ENCODE measurements at regions not wholly inside any gene's neighbourhood (a gene's known extent, or its start where the extent isn't known, plus 50 kb on each side); places are given as distances from the start of the nearest gene placed in this dataset.

DNA sequence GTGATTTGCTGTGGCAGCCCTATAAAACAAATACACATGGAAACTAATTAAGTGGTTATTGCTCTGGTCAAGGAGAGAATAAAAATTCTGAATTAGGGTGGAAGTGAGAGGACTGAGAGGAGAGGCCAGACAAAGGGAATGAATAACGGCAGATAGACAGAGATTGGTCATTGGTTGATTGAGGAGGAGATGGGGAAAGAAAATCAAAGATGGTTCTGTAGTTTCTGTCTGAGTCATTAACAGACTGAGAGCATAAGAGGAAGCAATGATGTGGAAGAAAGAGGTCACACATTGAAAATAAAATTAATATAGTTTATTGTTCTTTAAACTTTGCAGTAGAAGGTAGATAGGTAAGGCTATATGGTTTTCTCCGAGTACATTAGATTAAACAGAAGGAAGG lies 469.8 kb downstream of the ACTL7B start:
- DNase-seq (no peak), ATAC-seq (no peak)
- H3K27me3 ChIP-seq (ENCODE audit: insufficient read depth in 3 of 3, low read length in 2 of 3), result no peaks in the 10 kb centered on the region
- WGBS, 3 donors, result 85 to 97% (median 97%) methylated on average over 2 of the region's 2 CpGs
- H3K27ac ChIP-seq, result no peak overlapping the region
- intact Hi-C loops (cut with DNase I), result no loop called here
- H3K36me3 ChIP-seq (ENCODE audit: insufficient read depth in 1 of 2, low read depth in 1 of 2), result no peaks in the 10 kb centered on the region
- H3K4me1 ChIP-seq, result no peaks in the 10 kb centered on the region
- H3K9me3 ChIP-seq, result no peaks in the 10 kb centered on the region
- TF ChIP-seq, protein P1, sequence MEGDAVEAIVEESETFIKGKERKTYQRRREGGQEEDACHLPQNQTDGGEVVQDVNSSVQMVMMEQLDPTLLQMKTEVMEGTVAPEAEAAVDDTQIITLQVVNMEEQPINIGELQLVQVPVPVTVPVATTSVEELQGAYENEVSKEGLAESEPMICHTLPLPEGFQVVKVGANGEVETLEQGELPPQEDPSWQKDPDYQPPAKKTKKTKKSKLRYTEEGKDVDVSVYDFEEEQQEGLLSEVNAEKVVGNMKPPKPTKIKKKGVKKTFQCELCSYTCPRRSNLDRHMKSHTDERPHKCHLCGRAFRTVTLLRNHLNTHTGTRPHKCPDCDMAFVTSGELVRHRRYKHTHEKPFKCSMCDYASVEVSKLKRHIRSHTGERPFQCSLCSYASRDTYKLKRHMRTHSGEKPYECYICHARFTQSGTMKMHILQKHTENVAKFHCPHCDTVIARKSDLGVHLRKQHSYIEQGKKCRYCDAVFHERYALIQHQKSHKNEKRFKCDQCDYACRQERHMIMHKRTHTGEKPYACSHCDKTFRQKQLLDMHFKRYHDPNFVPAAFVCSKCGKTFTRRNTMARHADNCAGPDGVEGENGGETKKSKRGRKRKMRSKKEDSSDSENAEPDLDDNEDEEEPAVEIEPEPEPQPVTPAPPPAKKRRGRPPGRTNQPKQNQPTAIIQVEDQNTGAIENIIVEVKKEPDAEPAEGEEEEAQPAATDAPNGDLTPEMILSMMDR (IDR thresholded peaks at IDR 0.05), result no peak
- H3K4me3 ChIP-seq, result no peak overlapping the region

DNA sequence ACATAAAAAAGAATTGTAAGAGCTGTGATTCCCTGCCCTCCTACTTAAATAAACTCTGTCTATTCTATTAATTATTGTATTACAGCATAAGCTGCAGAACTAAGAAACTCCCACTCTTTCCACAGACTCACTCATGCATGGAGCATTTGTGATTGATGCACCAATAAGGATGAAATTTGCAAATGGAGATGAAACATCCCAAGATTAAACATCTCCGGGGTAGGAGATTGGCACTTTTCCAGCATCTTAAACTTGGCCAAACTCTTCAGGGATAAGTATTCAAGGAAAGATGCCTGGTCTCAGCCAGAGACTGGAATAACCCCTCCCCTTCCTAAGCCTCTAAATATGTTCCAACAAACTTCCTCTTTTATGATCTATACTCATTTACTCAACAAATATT lies 472.0 kb downstream of the ACTL7B start:
- Histone ChIP-seq H3K9me3 (no peaks in the 10 kb centered on the region), H3K27ac (no peak overlapping the region), H3K36me3 (ENCODE audit: insufficient read depth in 1 of 2, low read depth in 1 of 2) (no peaks in the 10 kb centered on the region), H3K27me3 (ENCODE audit: insufficient read depth in 3 of 3, low read length in 2 of 3) (no peaks in the 10 kb centered on the region), H3K4me1 (no peaks in the 10 kb centered on the region), H3K4me3 (no peak overlapping the region)
- TF ChIP-seq, protein P1 (IDR thresholded peaks at IDR 0.05), result no peak
- 0 to 15% (median 9%) methylated on average over 1 of the region's 1 CpG for WGBS, 3 donors
- no peak for ATAC-seq
- no peak for DNase-seq
- intact Hi-C loops (cut with DNase I), result no loop called here

DNA sequence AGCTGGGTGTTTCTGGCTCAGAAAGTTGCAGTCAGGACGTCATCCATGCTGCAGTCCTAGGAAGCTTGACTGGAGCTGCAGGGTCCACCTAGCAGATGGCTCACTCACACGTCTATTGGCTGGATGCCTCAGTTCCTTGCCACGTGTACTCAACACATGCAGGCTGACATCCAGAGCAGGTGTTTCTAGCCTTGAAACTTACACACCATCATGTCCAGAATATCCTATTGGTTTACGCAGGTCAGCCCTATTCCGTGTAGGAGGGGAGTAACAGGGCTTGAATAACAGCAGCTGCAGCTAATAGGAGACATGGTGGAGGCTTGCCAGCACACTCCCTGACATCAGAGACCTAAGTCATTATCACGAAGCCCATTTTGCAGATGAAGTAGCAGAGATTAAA lies 473.5 kb downstream of the ACTL7B start:
- H3K36me3 ChIP-seq (ENCODE audit: insufficient read depth in 1 of 2, low read depth in 1 of 2), result no peaks in the 10 kb centered on the region
- TF ChIP-seq, protein P1 (IDR thresholded peaks at IDR 0.05), result no peak
- intact Hi-C loops (cut with DNase I), result no loop called here
- no peaks in the 10 kb centered on the region for H3K4me1 ChIP-seq
- H3K27ac ChIP-seq, result no peak overlapping the region
- no peaks in the 10 kb centered on the region for H3K27me3 ChIP-seq (ENCODE audit: insufficient read depth in 3 of 3, low read length in 2 of 3)
- H3K9me3 ChIP-seq, result no peaks in the 10 kb centered on the region
- peak; percentile 27 to 93 (median 50) for ATAC-seq
- DNase-seq, result no peak
- H3K4me3 ChIP-seq, result no peak overlapping the region
- 25 to 34% (median 26%) methylated on average over 6 of the region's 6 CpGs for WGBS, 3 donors

DNA sequence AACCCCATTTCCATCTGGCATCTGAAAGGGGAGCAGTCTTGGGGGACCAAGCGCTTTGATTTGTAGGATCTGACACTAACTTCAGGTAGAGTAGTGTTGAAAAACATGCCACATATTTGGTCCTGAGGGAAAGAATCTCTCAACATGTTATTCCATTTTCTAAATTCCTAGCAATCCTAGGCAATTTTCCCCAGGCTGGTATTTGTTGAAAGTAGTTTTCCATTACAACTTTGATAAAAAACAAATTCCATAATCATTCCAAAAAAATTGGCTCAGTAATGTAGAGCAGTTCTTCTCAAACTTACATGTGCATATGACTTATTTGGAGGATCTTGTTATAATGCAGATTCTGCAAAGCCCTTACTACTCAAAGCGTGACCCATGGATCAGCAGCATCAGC lies 477.9 kb downstream of the ACTL7B start:
- H3K9me3 ChIP-seq, result no peaks in the 10 kb centered on the region
- no peaks in the 10 kb centered on the region for H3K36me3 ChIP-seq (ENCODE audit: insufficient read depth in 1 of 2, low read depth in 1 of 2)
- no peak for ATAC-seq
- H3K27ac ChIP-seq, result no peak overlapping the region
- H3K27me3 ChIP-seq (ENCODE audit: insufficient read depth in 3 of 3, low read length in 2 of 3), result no peaks in the 10 kb centered on the region
- intact Hi-C loops (cut with DNase I), result no loop called here
- no peak overlapping the region for H3K4me3 ChIP-seq
- WGBS, 3 donors, result 94 to 98% (median 97%) methylated on average over 2 of the region's 2 CpGs
- TF ChIP-seq, protein P1 (IDR thresholded peaks at IDR 0.05), result no peak
- no peak for DNase-seq
- H3K4me1 ChIP-seq, result no peaks in the 10 kb centered on the region

DNA sequence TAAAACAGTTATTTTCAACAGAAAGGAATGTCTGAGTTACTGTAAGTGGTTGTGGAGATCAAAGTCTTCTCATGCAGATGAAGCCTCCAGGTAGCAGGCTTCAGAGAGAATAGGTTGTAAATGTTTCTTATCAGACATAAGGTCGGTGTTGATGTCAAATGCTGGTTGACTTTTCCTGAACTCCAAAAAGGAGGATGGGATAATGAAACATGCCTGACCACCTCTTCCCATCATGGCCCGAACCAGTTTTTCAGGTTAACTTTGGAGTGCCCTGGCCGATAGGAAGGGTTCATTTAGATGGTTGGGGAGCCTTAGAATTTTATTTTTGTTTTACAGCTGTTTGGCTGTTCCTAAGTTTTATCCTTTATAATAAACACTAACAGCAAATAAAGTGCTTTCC lies 478.4 kb downstream of the ACTL7B start:
- 84 to 89% (median 88%) methylated on average over 3 of the region's 3 CpGs for WGBS, 3 donors
- ATAC-seq (no peak), DNase-seq (no peak)
- H3K36me3 ChIP-seq (ENCODE audit: insufficient read depth in 1 of 2, low read depth in 1 of 2), result no peaks in the 10 kb centered on the region
- no peaks in the 10 kb centered on the region for H3K27me3 ChIP-seq (ENCODE audit: insufficient read depth in 3 of 3, low read length in 2 of 3)
- H3K4me1 ChIP-seq, result no peaks in the 10 kb centered on the region
- intact Hi-C loops (cut with DNase I), result no loop called here
- H3K9me3 ChIP-seq, result no peaks in the 10 kb centered on the region
- no peak overlapping the region for H3K27ac ChIP-seq
- no peak overlapping the region for H3K4me3 ChIP-seq
- TF ChIP-seq, protein P1 (IDR thresholded peaks at IDR 0.05), result no peak
